ENCODE measurements at regions not wholly inside any gene's neighbourhood (a gene's known extent, or its start where the extent isn't known, plus 50 kb on each side); places are given as distances from the start of the nearest gene placed in this dataset.

GRCh38 chr11:101401245-101401644, 182.6 kb downstream of the TRPC6 start:
- H3K9me2 ChIP-seq (ENCODE audit: insufficient read depth, low read length), result no peaks in the 10 kb centered on the region
- no peak overlapping the region for H3K4me3 ChIP-seq (ENCODE audit: low read length)
- no peaks in the 10 kb centered on the region for H4K20me1 ChIP-seq (ENCODE audit: insufficient read depth)
- no peaks in the 10 kb centered on the region for H3K79me2 ChIP-seq (replicated peaks; ENCODE audit: insufficient read depth, low read length)
- H3K4me2 ChIP-seq (ENCODE audit: low read length), result no peak overlapping the region
- no peaks in the 10 kb centered on the region for H3K27me3 ChIP-seq (ENCODE audit: insufficient read depth, low read depth, low read length)
- no peak overlapping the region for H3K27ac ChIP-seq (ENCODE audit: low read length)
- no peak overlapping the region for H3K9ac ChIP-seq (ENCODE audit: low read length)
- H3K9me3 ChIP-seq (ENCODE audit: low read length), result no peaks in the 10 kb centered on the region
- no peaks in the 10 kb centered on the region for H3K36me3 ChIP-seq (ENCODE audit: insufficient read depth, low read length)
- TF ChIP-seq RAD21 (conservative IDR thresholded peaks at IDR 0.05) (no peak), CTCF (IDR thresholded peaks at IDR 0.05; ENCODE audit: poor library complexity, severe bottlenecking) (no peak), SMC3 (conservative IDR thresholded peaks at IDR 0.05; ENCODE audit: poor library complexity) (no peak), EZH2 (IDR thresholded peaks at IDR 0.05; ENCODE audit: borderline replicate concordance, insufficient read depth, low read length, poor library complexity, severe bottlenecking) (no peak), POLR2AphosphoS5 (IDR thresholded peaks at IDR 0.05) (no peak), REST (IDR thresholded peaks at IDR 0.05; ENCODE audit: borderline replicate concordance) (no peak), MXI1 (conservative IDR thresholded peaks at IDR 0.05; ENCODE audit: poor library complexity, severe bottlenecking) (no peak)
- no peaks in the 10 kb centered on the region for H3F3A ChIP-seq (ENCODE audit: insufficient read depth, low read length, poor library complexity, severe bottlenecking)
- no peak overlapping the region for H2AFZ ChIP-seq (ENCODE audit: low read depth, low read length)

- Histone ChIP-seq H3K9ac (ENCODE audit: low read length) (no peak overlapping the region), H3K79me2 (replicated peaks; ENCODE audit: insufficient read depth, low read length) (no peaks in the 10 kb centered on the region), H3K27me3 (ENCODE audit: insufficient read depth, low read depth, low read length) (no peaks in the 10 kb centered on the region), H3K4me3 (ENCODE audit: low read length) (no peak overlapping the region), H3K27ac (ENCODE audit: low read length) (no peak overlapping the region), H2AFZ (ENCODE audit: low read depth, low read length) (no peak overlapping the region), H3K9me3 (ENCODE audit: low read length) (no peaks in the 10 kb centered on the region), H3F3A (ENCODE audit: insufficient read depth, low read length, poor library complexity, severe bottlenecking) (no peaks in the 10 kb centered on the region), H3K9me2 (ENCODE audit: insufficient read depth, low read length) (no peaks in the 10 kb centered on the region), H3K4me2 (ENCODE audit: low read length) (no peak overlapping the region), H4K20me1 (ENCODE audit: insufficient read depth) (no peaks in the 10 kb centered on the region), H3K36me3 (ENCODE audit: insufficient read depth, low read length) (no peaks in the 10 kb centered on the region)
- TF ChIP-seq REST (IDR thresholded peaks at IDR 0.05; ENCODE audit: borderline replicate concordance) (no peak), RAD21 (conservative IDR thresholded peaks at IDR 0.05) (no peak), POLR2AphosphoS5 (IDR thresholded peaks at IDR 0.05) (no peak), MXI1 (conservative IDR thresholded peaks at IDR 0.05; ENCODE audit: poor library complexity, severe bottlenecking) (no peak), EP300 (conservative IDR thresholded peaks at IDR 0.05; ENCODE audit: poor library complexity, severe bottlenecking) (no peak), CTCF (IDR thresholded peaks at IDR 0.05; ENCODE audit: poor library complexity, severe bottlenecking) (no peak), EZH2 (IDR thresholded peaks at IDR 0.05; ENCODE audit: borderline replicate concordance, insufficient read depth, low read length, poor library complexity, severe bottlenecking) (no peak), TAF1 (IDR thresholded peaks at IDR 0.05; ENCODE audit: low read depth) (no peak), SMC3 (conservative IDR thresholded peaks at IDR 0.05; ENCODE audit: poor library complexity) (no peak)
Measured at GRCh38 chr11:101397979-101398378, 185.8 kb downstream of the TRPC6 start.

All from neural cell (in vitro differentiated cells).